ENCODE measurements at regions not wholly inside any gene's neighbourhood (a gene's known extent, or its start where the extent isn't known, plus 50 kb on each side); places are given as distances from the start of the nearest gene placed in this dataset.
"Not testable (repeated sequence)": the region's sequence is repeated elsewhere in the genome, so short reads cannot be mapped to it uniquely, and the experiment has no call there.

GRCh38 chr10:118870467-118871243 is 115.9 kb upstream of the CACUL1 start:
- no peak for DNase-seq (ENCODE audit: low spot score)

GRCh38 chr10:118871244-118871865 is 116.6 kb upstream of the CACUL1 start:
- no peak for DNase-seq (ENCODE audit: low spot score)

- DNase-seq (ENCODE audit: low spot score) = no peak
Observed at GRCh38 chr10:118873091-118873737, 118.4 kb upstream of the CACUL1 start.

- no peak for DNase-seq (ENCODE audit: low spot score)
Observed at GRCh38 chr10:118873738-118874105, 119.0 kb upstream of the CACUL1 start.

GRCh38 chr10:118874171-118874570 is 119.4 kb upstream of the CACUL1 start:
- no peak for DNase-seq (ENCODE audit: low spot score)

DNA sequence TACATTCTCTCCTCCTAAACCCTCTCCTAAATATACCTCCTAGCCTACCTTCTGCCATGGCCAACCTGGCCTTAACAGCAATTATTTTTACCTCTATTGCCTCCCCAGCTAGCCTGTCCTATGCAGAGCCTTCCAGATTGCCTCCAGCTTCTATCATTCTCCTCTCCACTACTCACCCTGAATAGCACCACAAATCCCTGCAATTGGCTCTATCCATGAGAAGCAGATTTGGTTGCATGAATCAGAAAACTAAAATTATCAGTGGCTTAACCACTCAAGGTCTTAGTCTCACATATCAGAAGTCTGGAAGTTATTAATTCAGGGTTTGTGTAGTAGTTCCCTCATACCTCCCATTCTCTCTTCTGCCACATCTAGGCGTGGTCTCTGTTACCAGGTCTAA is 120.3 kb upstream of the CACUL1 start:
- no peak for DNase-seq (ENCODE audit: low spot score)

GRCh38 chr10:118882741-118883140 is 128.0 kb upstream of the CACUL1 start:
- DNase-seq (ENCODE audit: low spot score) = no peak

- no peak for DNase-seq (ENCODE audit: low spot score)
Observed at GRCh38 chr10:118892255-118892654, 137.3 kb upstream of the NANOS1 start.

DNA sequence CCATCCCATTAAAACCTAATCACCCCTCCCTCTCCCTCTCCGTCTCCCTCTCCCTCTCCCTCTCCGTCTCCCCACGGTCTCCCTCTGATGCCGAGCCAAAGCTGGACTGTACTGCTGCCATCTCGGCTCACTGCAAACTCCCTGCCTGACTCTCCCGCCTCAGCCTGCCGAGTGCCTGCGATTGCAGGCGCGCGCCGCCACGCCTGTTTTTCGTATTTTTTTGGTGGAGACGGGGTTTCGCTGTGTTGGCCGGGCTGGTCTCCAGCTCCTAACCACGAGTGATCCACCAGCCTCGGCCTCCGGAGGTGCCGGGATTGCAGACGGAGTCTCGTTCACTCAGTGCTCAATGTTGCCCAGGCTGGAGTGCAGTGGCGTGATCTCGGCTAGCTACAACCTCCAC is 134.6 kb upstream of the NANOS1 start:
- not testable (repeated sequence) for DNase-seq (ENCODE audit: low spot score)

DNA sequence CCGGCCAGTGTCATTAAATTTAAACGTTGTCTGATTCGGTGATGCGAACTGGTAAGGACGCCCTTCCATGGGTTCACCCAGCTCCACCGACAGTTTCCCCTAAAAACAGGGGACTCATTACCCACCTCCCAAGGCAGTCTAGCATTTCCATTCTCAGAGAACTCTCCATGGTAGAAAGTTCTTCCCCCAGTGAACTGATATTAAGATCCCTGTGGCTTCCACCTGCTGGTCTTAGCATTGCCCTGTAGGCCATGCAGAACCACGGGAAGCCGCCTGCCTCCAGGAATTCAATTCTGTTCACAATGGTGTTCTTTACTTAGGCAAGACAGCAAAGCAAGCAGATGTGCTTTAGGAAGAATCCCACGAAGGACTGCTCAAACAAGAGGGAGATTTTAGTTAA is 128.9 kb upstream of the NANOS1 start:
- DNase-seq (ENCODE audit: low spot score) = no peak

- DNase-seq (ENCODE audit: low spot score) = no peak
Observed at GRCh38 chr10:118901380-118901779, 128.1 kb upstream of the NANOS1 start.

GRCh38 chr10:118901906-118902305 is 127.6 kb upstream of the NANOS1 start:
- no peak for DNase-seq (ENCODE audit: low spot score)

DNA sequence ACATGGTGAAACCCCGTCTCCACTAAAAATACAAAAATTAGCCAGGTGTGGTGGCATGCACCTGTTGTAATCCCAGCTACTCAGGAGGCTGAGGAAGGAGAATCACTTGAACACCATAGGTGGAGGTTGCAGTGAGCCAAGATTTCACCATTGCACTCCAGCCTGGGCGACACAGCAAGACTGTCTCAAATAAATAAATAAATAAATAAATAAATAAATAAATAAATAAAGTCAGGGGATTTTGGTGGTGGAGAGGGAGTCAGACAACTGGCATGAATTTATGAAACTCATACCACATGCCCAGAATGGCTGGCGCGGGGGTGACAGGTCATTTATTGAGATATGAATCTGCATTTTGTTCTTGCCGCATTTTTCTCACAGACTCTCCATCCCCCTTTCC is 126.9 kb upstream of the NANOS1 start:
- DNase-seq (ENCODE audit: low spot score) = not testable (repeated sequence)

GRCh38 chr10:118903251-118903650 is 126.3 kb upstream of the NANOS1 start:
- DNase-seq (ENCODE audit: low spot score) = no peak

DNA sequence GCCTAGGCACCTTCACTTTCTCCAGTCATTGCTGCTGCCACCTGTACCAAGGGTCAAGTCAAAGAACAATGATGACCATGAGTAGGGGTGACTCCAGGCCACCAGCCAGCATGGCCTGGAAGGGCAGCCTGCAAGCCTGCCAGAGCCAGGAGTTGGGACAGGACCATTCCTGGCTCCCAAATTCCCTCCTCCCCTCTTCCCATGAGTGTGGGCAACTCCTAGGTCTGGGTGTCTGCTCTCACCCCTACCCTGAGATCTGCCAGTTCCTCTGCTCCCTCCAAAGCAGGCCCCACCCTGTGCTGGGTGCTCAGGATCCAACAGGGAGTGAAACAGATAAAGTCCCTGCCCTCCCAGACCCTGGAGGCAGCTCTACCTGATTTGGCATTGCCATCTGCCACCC is 125.8 kb upstream of the NANOS1 start:
- DNase-seq (ENCODE audit: low spot score) = no peak

DNA sequence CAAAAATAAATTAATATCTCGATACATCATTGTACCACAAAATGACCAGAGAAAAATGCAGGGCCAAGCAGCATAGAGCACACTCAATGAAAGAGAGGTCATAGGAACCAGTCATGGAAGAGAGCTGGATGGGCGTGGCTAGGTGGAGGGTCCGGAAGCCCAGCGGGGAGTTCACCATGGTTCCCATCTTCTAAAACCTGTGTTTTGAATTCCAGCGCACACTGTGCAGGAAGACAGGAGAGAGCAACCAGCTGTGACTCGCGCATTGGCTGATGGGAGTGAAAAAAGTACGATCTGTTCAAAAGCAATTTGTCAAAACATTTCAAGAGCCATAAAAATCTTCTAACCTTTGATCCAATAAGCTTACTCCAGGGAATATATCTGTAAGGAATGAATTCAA is 125.2 kb upstream of the NANOS1 start:
- no peak for DNase-seq (ENCODE audit: low spot score)

GRCh38 chr10:118907051-118907450 is 122.5 kb upstream of the NANOS1 start:
- DNase-seq (ENCODE audit: low spot score) = no peak

DNA sequence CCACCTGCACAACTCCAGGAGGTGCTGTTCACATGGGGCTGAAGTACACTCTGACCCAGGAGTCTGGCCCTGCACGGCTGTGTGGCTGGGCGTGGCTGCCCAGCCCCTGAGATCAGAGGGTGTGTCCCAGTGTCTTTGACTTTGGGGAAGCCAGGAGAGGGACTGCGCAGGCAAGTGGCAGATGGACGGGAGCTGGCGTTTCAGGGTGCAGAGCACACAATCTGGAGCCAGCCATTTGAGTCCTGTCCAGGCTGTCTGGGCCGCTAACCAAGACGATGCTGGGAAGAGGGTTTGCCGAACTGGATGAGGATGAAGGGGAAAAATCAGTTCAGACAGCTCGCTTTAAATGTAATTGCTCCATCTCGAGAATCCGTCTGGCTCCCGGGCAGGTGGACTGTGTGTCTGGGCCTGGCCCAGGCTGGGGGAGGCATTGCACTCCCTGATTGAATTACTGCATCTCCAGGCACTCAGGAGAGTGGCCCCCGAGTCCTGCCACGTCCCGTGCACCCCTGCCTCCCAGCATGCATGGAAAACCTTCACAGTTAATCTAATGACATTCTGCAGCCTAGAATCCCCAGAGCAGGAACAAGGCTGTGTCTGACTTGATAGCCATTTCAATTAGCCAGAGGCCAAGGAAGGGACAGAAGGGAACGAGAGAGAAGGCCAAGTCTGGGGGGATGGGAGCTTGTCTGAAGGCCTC is 120.8 kb upstream of the NANOS1 start:
- peak; percentile 98 for DNase-seq (ENCODE audit: low spot score)

DNA sequence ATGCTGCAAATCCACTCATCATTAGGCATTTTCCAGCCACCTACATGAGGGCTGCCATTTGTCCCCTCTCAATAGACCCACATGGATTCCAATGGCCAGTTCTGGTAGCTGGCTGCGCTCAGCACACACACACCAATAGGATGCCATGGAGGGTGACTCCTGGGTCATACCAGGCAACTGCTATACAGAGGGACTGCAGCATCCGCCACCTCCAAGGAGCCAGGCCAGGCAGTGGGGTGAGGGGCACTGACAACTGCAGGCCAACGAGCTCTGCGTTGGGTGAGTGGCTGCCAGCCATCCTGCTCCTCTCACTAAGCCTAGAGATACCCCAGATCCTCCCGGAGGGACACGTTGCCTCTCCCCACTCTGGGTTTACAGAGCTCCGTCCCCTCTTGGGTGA is 118.8 kb upstream of the NANOS1 start:
- no peak for DNase-seq (ENCODE audit: low spot score)

GRCh38 chr10:118911363-118911762 is 118.2 kb upstream of the NANOS1 start:
- no peak for DNase-seq (ENCODE audit: low spot score)

GRCh38 chr10:118912961-118913600 is 116.4 kb upstream of the NANOS1 start:
- no peak for DNase-seq (ENCODE audit: low spot score)

DNA sequence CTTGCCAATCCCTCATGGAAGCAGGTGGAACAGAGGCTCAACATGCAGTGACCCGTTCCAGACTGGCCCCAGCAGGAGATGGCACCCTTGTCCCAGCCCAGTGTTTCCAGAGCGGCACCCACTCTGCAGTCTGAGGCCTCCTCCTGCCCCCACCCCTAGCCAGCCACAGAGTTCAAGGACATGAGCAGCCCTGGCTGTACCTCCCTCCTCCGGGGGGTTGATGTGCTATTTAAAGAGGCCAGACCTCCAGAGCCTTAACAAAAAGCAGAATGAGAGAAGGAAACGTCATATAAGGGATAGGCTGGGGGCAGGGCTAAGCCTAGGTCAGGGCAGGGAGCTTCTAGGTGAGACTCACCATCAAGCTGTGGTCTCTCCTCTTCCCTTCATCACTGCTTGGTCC is 115.7 kb upstream of the NANOS1 start:
- DNase-seq (ENCODE audit: low spot score) = no peak

Data from SK-N-DZ (cell line).